ACHN (cell line): ENCODE measurements at regions not wholly inside any gene's neighbourhood (a gene's known extent, or its start where the extent isn't known, plus 50 kb on each side); places are given as distances from the start of the nearest gene placed in this dataset.
"Not testable (repeated sequence)": the region's sequence is repeated elsewhere in the genome, so short reads cannot be mapped to it uniquely, and the experiment has no call there.

Experiments used
- DNase-seq: peaks from one replicate; pipeline ENCODE4 v3.0.0-alpha.2; 2015
- in situ Hi-C: cut with HindIII; loops from 2 replicates; pipeline ENCODE4 v1.10.0; 2017; ENCODE audit warnings: low sequenced_read_pairs, low pct_ligation_motif_present, low pct_unique_long_range_greater_than_20kb

DNA sequence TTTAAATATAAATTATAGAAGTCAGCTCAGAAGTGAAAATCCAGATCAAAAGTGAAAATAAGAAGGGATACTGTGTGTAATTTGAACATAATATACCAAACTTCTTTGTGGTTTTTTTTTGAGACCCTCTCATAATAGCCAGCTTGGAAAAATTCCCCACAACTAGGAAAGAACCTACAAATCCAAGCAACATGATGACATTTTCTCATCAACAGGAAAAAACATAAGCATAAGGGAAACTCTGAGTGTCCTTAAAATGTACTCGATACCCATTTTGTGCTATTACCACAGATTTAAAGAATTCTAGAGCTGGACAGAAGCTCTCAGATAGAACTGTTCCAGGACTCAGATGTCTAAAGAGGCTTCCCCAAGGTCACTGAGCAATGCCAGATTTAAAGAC, 214.8 kb upstream of the KLF14 start:
- in situ Hi-C loops = no loop called here
- no peak for DNase-seq

DNA sequence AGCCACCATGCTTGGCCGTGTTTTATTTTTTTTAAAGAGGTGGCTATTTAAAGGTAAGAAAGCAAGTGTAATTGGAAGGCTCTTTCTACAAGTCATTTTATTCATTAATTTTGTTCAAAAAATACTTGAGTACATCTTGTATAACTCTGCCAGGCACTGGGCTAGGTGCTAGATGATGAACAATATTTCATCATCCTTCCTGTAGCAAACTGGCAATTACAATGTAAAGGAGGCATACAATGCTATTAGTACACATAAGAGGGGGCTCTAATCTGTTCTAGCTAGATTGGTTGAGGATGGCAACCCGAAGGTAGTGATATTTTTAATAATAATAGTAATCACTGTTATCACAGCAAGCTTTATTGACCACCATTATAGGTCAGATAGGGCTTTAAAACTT, 215.5 kb upstream of the KLF14 start:
- no peak for DNase-seq
- in situ Hi-C loops = no loop called here

DNA sequence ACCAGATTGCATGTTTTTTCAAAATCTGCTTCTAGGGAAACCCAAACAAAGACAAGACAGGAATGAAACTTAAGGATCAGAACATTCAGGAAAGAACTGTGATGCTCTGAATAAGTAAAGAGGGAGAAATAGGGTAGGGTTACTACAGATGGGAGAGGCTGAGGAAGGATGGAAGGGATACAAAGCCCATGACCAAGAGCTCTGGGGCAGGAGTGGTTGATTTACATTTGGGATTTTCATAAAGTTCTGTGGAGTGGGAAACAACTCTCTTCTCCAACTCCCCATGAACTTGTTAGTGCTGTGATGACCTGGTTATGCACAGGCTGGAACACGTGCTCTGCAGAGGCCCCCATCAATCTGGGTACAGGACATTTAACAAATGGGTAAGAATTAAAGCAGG, 216.0 kb upstream of the KLF14 start:
- no peak for DNase-seq
- in situ Hi-C loops = no loop called here

DNA sequence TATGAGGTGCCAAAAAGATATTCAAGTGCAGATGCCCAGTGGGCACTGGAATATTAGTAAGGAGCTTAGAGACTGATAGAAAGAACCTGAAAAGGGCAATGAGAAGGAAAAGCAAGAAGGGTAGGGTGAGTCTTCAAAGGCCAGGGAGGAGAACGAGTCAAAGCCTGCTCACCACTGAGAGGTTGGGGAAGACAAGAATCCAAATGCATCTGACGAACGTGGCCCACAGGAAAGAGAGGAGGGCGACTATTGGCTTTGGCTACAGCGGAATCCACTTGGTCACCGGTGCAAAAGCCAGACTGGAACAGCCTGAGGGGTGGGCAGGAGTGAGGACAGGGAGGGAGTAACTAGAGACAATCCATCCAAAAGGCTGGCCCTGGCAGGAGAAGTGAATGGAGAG, 216.7 kb upstream of the KLF14 start:
- no peak for DNase-seq

DNA sequence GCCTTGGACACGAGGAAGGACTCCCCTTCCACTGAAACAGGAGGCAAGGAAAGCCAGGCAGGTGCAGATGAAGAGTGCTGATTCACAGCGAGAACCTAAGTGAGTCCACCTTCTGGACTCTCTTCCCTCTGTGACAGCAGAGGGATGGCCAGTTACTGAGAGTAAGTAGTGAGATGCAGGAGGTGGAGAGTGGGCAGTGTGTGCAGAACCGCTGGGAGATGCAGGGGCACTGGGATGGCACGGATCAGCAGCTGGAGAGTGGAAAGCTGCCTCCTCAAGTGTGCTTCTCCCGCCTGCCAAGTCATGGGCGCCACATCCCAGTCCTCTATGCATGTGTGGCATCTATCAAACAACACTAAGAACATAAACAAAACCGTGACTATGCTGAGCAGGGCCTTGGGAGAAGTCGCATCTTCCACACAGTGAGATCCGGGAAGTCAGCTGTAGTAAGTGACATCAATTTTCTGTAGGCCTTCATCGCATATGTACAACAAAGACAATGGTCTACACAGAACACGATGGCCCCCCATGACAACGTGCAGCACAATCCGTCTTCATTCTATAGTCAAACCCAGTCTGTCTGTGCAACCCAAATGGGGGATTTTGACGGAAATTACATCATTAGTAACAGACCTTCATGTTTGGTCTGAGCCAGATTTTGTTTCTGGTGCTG, 217.4 kb upstream of the KLF14 start:
- no peak for DNase-seq
- in situ Hi-C loops = no loop called here

More for the DNA sequence above, 216.7 kb upstream of the KLF14 start:
- in situ Hi-C loops = no loop called here

DNA sequence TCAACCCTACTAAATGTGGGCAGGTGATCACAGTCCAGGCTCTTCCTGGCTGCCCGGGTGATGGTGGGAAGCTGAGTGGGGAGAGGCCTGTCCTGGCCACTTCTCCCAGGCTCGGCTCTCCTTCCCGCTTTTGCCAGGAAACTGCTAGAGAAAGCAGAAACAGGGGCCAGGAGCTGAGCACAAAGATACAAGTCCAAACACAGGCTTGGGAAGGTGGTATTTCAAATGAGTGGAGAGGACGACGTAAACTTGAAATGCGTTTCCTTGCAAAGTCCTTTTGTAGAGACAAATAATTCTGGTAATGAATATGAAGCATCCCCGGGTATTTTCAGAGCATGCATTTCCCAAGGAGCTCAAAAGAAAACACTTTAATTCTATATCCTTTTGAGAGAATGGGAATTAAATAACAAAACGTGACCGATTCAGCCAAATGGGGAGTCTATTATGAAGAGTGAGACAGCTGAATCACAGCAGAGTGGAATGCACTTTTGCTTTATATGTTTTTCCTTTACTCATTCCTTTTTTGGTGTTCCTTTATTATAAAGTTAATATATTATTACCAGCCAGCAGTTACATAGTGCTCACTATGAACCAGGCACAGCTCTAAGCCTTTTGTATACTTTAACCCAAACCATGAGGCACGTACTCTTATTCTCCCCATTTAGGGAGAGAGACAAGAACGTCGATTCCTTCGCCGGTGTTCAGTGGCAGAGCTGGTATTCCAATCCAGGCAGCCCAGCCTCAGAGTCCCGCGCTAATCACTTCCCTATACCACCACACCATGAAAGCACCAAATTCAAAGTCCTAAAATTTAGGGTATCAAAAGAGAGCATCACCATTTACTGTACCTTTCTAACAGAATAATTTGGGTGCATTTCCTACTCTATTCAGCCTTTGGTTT, 218.2 kb upstream of the KLF14 start:
- DNase-seq = no peak
- in situ Hi-C loops = no loop called here

DNA sequence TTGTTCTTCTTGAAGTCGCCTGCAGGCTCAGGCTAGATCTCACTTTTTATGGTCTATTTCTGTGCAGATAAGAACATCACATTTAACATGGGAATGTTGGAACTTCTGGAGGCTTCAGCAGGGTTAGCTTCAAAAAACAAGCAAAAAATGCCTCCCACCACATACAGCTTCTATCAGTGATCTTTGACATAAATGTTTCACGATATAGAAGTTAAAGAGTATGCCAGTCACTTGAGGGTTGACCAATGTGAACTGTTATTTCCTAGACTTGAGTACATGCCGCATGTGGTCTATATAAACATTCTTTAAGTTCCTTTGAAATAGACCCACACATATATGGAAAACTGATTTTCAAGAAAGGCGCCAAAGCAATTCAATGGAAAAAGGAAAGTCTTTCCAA, 219.2 kb upstream of the KLF14 start:
- in situ Hi-C loops = no loop called here
- DNase-seq = no peak

DNA sequence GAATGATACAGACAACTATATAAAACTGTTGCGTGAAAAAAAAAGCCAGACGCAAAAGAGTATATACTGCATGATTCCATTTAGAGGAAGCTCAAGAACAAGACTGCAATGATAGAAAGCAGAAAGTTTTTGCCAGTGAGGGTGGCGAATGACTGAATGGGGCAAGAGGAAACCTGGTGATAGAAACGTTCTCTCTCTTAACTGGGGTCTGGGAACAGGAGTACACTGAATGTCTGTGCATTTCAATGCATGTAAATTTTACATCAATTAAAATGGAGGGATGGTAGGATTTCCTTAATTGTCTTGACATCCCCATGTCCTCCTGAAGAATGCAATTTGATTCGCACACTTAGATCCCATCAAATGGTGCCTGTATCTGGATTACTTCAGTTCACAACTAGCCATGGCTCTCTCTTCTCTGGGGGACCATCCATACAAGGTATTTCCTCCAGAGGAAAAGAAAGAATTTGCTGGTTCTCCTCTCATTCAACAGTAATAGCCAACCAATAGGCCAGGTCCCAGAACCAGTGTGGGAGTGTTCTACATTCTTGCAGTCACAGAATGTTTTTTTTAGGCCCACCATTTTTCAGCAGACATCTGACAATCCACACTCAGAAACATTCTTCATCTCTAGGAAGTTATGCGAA, 221.0 kb upstream of the KLF14 start:
- in situ Hi-C loops = no loop called here
- DNase-seq = no peak

DNA sequence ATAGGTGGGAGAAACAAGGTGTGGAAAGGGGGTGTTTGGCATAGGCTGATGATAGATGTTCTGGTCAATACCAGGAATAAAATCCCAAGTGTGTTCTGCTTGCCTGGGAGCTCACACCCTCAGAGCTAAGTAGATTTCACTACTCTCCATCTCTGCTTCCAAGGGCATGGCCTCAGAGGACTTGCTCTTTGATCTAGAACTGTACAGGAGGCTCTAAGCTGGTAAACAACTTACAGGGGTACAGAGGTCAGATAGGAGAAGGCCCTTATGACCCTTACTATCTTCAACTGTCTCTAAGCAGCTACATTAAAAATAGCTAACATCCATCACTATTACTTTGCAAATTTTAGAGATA, 221.5 kb upstream of the KLF14 start:
- in situ Hi-C loops = no loop called here
- no peak for DNase-seq

DNA sequence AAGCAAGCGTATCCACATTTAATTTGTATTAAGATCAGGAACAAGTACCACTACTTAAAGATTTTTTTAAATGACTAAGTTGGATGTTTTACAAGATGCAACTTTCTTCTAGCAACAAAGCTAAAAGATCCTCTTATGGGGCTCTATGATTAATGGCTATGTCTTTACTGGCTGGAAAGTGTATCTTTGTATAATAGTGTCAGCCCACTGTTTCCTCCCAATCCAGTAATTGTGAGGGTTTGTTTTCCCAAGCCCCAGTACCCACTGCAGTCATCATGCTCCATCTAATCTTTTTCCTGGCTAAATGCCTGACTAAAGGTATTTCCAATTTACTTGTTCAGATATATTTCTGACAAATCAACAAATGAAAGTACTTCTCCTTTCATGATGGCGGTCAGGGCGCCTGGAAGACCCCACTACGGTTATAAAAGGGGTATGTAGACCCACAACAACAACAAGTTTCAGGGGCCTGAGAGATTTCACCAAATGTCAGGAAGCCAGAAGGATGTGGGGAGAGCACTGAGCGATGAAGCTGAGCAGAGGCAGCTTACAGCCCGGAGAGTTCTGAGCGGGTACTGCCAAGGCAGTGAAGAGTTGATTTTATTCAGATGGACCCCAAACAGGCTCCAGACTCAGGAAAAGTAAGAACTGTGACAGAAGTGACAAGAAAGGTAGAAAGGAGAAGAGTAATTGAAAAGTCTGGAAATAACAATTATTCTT, 222.6 kb upstream of the KLF14 start:
- DNase-seq = no peak
- in situ Hi-C loops = no loop called here

DNA sequence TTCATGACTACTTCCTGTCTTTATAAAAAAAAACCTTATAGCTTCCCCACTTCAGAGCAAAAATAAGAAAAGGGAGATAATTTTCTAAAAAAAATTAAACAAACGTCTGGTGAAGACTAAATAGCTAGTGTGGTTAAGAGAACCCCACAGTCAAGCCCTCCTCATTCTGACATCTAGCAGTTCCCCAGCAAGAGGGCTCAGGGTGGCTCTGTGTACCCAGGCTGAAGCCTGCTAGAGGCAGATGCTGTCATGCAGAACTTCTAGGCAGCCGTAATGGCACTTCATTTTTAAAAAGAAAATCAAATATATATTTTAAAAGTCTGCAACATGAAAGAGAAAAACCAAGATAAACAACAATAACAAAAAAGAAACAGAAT, 223.1 kb upstream of the KLF14 start:
- DNase-seq = no peak
- in situ Hi-C loops = no loop called here

DNA sequence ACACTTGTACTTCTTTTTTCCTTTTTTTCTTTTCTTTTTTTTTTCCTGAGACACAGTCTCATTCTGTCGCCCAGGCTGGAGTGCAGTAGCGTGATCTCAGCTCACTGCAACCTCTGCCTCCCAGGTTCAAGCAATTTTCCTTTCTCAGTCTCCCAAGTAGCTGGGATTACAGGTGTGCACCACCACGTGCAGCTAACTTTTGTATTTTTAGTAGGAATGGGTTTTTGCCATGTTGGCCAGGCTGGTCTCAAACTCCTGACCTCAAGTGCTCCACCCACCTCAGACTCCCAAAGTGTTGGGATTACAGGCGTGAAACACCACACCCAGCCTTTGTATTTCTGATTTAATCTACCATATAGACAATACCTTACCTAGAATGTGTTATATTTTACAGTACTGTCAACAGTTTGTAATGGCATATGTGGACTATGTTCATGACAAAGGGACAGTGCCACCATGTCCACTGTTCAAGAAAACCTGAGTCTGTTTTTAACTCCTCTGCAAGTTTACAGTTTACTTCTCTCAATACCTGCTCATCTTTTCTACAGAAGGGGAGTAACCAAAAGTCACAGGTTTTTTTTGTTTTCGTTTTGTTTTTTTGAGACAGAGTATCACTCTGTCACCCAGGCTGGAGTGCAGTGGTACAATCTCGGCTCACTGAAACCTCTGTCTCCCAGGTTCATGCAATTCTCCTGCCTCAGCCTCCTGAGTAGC, 223.9 kb upstream of the KLF14 start:
- DNase-seq, in situ Hi-C loops: not testable (repeated sequence)

DNA sequence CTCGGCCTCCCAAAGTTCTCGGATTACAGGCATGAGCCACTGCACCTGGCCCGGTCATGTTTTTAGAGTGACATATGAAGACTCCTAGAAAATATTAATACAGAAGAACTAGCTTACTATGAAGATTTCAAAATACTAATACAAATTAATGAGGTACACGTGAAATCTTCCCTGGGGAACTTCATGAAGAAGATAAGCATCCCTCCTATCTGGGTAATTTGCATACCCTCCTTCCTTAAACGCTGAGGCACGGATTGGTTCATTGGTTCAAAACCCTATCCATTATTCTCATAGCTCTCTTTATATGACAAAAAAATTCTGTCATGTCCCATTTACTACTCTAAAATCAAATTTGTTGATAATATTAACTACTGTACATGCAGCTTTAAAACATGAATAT, 224.8 kb upstream of the KLF14 start:
- in situ Hi-C loops = no loop called here
- no peak for DNase-seq

DNA sequence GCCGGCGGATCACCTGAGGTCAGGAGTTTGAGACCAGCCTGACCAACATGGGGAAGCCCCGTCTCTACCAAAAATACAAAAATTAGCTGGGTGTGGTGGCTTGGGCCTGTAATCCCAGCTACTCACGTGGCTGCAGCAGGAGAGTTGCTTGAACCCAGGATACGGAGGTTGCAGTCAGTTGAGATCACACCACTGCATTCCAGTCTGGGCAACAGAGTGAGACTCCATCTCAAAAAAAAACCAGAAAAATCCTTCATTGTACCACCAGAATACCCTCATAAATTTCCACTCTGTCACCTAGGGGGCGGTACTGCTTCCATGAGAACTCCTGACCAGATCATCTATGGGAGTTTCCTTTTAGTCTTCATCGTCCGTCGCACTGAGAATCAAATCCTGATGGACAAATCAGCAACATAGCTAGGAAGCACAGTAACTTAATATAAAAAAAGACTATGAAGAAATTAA, 225.8 kb upstream of the KLF14 start:
- in situ Hi-C loops = no loop called here
- DNase-seq = peak; percentile 98

DNA sequence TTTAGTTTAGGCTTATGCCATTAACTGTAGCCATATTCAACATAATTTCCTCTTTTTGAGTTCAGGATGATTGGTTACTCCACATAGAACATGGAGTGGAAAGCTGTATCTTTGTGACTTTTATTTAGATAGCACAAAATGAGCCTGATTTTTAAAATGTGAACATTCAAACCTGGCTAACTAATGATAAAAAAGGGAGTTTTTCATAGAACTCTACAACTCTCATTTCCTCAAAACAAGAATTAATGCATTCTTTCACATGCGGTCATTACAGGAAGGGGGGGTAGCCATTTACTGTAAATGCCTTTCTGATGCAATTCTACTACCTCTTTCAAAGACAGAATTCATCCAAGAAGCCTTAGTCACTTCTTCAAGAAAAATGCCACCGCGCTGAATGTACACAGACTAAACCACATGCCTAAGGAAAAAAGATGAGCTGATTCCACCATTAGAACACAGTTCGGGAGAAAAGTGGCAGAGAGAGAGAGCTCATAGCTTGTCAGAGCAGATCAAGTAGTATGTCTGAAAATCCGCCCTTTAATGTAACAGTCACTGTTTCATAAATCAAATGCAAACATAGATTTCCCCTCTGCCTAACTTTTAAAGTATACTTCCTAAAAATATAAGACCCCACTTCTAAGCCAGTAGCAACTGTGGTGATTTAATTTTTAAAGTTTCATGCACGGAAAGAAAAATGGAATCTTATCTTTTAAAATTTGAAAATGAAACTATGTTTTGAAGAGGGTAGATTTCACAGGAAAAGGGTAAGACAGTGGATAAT, 226.4 kb upstream of the KLF14 start:
- in situ Hi-C loops = no loop called here

DNA sequence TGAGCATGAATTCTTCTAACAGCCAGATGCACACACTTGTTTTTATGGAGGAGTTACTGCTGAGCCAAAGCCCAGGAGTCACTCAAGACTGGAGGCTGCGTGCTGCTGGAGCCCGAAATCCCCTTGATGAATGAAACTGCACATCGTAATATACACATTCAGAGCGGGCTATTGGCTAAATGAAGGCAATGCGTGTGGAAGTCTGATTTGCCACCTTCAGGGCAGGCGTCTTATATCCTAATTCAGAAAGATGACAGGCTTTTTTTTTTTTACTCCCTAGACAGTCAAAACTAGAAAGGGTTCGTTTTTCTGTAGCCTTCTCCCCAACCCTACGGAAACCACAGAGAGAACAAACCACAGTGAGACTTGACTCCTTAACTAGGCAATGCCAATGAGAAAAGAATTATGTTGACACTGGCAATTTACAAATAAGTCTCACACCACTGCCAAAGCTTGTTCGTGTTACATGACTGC, 227.2 kb upstream of the KLF14 start:
- in situ Hi-C loops = no loop called here
- peak; percentile 95 for DNase-seq

More for the DNA sequence above, 226.4 kb upstream of the KLF14 start:
- DNase-seq = peak; percentile 99

DNA sequence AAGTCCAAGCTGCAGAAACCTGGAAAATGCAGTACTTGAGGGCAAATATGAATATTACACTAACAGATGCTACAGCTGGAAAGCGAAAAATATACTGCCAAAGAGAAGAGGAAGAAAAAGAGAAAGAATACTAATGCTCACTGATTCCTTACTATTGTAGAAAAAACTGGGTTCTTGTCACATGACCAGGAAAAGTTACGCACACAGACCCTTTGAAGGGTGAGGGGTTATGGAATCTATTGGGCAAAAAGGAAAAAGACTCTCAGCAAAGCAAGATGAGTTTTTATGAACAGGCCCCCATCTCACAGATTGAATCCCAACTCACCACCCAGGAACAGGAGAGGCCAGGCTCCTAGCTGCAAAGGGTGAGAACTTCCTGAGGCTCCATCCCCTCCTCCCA, 228.1 kb upstream of the KLF14 start:
- in situ Hi-C loops = no loop called here
- DNase-seq = no peak

DNA sequence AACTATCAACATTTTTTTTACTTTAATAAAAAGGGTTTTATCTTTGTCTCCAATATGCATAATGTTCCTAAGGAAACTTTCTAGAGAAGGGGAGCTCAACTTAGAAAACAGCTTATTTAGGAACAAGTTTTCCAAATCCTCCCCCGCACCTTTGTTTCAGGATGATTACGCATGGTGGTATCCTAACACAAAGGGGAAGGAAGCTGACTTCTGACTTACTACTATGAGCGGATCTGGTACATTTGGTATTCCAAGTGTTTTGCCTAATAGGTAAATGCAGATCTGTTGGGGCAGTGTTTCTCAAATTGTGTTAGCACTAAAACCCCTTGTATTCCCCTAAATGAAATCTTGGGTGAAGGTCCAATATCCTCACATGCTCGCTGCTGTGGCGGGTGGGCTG, 229.3 kb upstream of the KLF14 start:
- in situ Hi-C loops = no loop called here
- no peak for DNase-seq
